ENCODE measurements at regions not wholly inside any gene's neighbourhood (a gene's known extent, or its start where the extent isn't known, plus 50 kb on each side); places are given as distances from the start of the nearest gene placed in this dataset.

DNA sequence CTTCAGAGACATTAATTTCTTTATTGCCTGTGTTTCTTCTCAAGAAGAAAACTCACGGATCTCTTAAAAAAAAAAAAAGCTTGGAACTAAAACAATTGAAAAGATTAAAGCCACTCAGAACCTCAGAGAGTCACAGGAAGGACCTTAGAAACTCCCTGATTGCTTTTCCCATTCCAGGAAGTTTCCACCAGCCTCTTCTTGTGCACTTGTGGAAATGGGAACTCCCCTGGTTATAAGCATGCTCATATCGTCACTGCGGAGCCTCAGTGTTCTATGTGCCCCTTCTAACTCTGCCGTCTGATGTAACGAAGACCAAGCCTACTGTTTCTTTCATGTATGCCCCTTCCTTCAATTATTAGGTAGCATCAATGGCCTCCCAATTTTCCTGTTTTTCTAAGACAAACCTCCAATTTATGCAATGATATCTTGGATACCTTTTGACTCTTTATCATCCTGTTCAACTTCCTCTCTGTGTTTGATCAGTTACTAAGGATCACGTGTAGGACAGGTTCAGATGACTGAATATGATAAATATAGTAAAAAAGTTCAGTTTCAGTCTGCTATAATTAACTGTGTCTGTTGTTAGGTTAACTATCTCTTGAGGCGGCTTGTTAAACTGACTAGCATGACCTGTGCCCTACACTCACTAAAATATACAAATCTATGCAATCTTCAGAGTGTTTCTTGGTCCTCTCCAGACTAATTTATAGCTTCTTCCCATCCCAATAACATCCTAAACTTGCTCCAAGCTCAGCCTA lies 593.7 kb upstream of the CHAC2 start:
- Histone ChIP-seq H3K27ac (no peak overlapping the region), H3K4me1 (no peaks in the 10 kb centered on the region), H3K9me3 (no peaks in the 10 kb centered on the region), H3K36me3 (no peaks in the 10 kb centered on the region), H3K27me3 (no peaks in the 10 kb centered on the region), H3K4me3 (no peak overlapping the region)
- TF ChIP-seq POLR2AphosphoS5 (IDR thresholded peaks at IDR 0.05): no peak
- no peak for TF ChIP-seq POLR2A (IDR thresholded peaks at IDR 0.05)
- TF ChIP-seq, protein P1, sequence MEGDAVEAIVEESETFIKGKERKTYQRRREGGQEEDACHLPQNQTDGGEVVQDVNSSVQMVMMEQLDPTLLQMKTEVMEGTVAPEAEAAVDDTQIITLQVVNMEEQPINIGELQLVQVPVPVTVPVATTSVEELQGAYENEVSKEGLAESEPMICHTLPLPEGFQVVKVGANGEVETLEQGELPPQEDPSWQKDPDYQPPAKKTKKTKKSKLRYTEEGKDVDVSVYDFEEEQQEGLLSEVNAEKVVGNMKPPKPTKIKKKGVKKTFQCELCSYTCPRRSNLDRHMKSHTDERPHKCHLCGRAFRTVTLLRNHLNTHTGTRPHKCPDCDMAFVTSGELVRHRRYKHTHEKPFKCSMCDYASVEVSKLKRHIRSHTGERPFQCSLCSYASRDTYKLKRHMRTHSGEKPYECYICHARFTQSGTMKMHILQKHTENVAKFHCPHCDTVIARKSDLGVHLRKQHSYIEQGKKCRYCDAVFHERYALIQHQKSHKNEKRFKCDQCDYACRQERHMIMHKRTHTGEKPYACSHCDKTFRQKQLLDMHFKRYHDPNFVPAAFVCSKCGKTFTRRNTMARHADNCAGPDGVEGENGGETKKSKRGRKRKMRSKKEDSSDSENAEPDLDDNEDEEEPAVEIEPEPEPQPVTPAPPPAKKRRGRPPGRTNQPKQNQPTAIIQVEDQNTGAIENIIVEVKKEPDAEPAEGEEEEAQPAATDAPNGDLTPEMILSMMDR (IDR thresholded peaks at IDR 0.05): no peak
- TF ChIP-seq EP300 (IDR thresholded peaks at IDR 0.05): no peak
- ATAC-seq: no peak
- WGBS, 2 donors (ENCODE audit: low coverage in 1 of 2): 66 to 82% methylated on average over 6 to 7 of the region's 7 CpGs

DNA sequence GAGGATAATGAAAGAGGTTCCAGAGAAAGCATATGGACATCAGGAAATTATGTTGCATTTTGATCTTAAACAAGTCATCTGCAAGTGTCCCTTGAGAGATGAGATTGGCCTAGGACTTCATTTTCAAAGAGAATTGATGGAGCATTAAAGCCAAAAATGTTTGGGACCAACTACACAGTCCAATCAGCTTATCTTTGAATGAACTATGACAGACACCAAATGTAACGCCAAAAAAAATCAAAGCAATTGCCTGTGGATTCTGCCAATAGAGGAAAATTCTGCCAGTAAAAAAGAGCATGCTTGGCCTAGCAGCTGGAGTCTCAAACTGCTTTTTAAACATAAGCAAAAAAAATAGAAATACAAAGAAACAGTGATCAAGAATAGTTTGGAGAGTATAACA lies 594.5 kb upstream of the CHAC2 start:
- Histone ChIP-seq H3K27me3 (no peaks in the 10 kb centered on the region), H3K27ac (no peak overlapping the region), H3K9me3 (no peaks in the 10 kb centered on the region), H3K36me3 (no peaks in the 10 kb centered on the region), H3K4me1 (no peaks in the 10 kb centered on the region), H3K4me3 (no peak overlapping the region)
- 43 to 50% methylated on average over 1 of the region's 1 CpG for WGBS, 2 donors (ENCODE audit: low coverage in 1 of 2)
- no peak for TF ChIP-seq EP300 (IDR thresholded peaks at IDR 0.05)
- no peak for TF ChIP-seq POLR2A (IDR thresholded peaks at IDR 0.05)
- TF ChIP-seq, protein P1 (IDR thresholded peaks at IDR 0.05): no peak
- no peak for TF ChIP-seq POLR2AphosphoS5 (IDR thresholded peaks at IDR 0.05)
- ATAC-seq: no peak

DNA sequence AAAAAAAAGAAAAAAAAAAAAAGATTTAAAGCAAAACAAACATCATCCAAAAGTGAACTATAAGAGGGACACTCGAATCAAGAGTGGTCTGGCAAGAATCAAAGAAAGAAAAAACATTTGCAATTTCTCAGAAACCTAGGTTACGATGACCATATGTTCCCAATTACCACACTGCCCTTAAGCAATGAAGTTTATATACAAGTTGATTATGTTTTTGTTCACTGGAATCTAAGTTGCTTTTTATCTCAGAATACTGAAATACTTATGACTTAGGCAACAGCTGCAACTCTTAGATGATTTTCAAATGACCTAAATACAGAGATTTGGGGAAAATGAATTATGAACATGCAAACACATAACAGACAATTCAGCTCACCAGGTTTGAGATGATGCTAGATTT lies 597.1 kb upstream of the CHAC2 start:
- no peak for ATAC-seq
- no peaks in the 10 kb centered on the region for H3K4me1 ChIP-seq
- WGBS, 2 donors (ENCODE audit: low coverage in 1 of 2): 30 to 38% methylated on average over 2 of the region's 2 CpGs
- no peaks in the 10 kb centered on the region for H3K36me3 ChIP-seq
- no peak overlapping the region for H3K4me3 ChIP-seq
- H3K27ac ChIP-seq: no peak overlapping the region
- no peak for TF ChIP-seq POLR2A (IDR thresholded peaks at IDR 0.05)
- TF ChIP-seq EP300 (IDR thresholded peaks at IDR 0.05): no peak
- no peak for TF ChIP-seq POLR2AphosphoS5 (IDR thresholded peaks at IDR 0.05)
- TF ChIP-seq, protein P1 (IDR thresholded peaks at IDR 0.05): no peak
- no peaks in the 10 kb centered on the region for H3K9me3 ChIP-seq
- no peaks in the 10 kb centered on the region for H3K27me3 ChIP-seq

DNA sequence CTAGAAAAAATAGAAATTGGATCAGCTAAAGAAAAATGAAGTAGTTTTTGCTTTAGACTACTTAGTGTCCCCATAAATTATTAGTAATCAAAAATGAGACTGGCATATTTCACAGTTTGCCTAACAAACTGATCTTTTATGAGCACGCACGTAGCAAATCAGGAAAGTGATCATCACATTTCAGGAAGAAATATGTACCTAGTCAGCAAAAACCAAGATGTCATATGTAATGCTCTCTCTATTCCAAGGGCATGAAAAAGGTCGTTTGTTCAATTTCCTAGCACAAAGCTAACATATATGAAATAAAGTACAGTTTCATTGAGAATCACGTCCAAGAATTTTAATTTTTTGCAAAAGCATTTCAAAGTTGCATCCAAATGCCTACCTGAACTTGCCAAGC lies 600.4 kb upstream of the CHAC2 start:
- Histone ChIP-seq H3K36me3 (no peaks in the 10 kb centered on the region), H3K4me1 (no peaks in the 10 kb centered on the region), H3K27me3 (no peaks in the 10 kb centered on the region), H3K4me3 (no peak overlapping the region), H3K9me3 (no peaks in the 10 kb centered on the region), H3K27ac (no peak overlapping the region)
- 71 to 81% methylated on average over 4 of the region's 4 CpGs for WGBS, 2 donors (ENCODE audit: low coverage in 1 of 2)
- TF ChIP-seq EP300 (IDR thresholded peaks at IDR 0.05) (no peak), POLR2A (IDR thresholded peaks at IDR 0.05) (no peak), POLR2AphosphoS5 (IDR thresholded peaks at IDR 0.05) (no peak)
- TF ChIP-seq, protein P1 (IDR thresholded peaks at IDR 0.05): no peak
- no peak for ATAC-seq

DNA sequence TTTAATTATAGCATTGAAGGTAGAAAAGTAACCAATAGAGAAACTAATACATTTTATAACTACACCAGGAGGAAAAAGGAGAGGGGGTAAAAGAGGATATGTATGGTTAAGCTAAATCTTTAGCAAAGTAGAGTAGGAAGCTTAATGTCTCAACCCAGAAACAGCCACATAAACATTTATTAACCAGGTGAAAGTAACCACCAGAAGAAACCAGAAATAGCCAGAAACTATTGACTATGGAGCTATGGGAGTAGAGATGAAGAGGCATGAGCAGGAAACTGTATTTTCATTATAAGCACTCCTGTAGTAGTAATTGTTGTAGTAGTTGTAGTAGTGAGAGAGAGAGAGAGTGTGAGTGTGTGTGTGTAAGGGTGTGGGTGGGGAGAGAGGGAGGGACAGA lies 617.5 kb upstream of the CHAC2 start:
- H3K27me3 ChIP-seq: no peaks in the 10 kb centered on the region
- no peak for ATAC-seq
- no peak overlapping the region for H3K4me3 ChIP-seq
- no peaks in the 10 kb centered on the region for H3K36me3 ChIP-seq
- TF ChIP-seq, protein P1 (IDR thresholded peaks at IDR 0.05): no peak
- TF ChIP-seq POLR2A (IDR thresholded peaks at IDR 0.05): no peak
- no peak for TF ChIP-seq POLR2AphosphoS5 (IDR thresholded peaks at IDR 0.05)
- TF ChIP-seq EP300 (IDR thresholded peaks at IDR 0.05): no peak
- H3K9me3 ChIP-seq: no peaks in the 10 kb centered on the region
- H3K27ac ChIP-seq: no peak overlapping the region
- no peaks in the 10 kb centered on the region for H3K4me1 ChIP-seq
